AG10803 (cell line): ENCODE measurements at regions not wholly inside any gene's neighbourhood (a gene's known extent, or its start where the extent isn't known, plus 50 kb on each side); places are given as distances from the start of the nearest gene placed in this dataset.

Experiments
- DNase-seq: peaks from one replicate; pipeline ENCODE4 v3.0.0; 2010; ENCODE audit warnings: low read depth
- H3K4me3 ChIP-seq: 2 replicates; pipeline ENCODE4 v1.5.1; 2011; ENCODE audit warnings: mild to moderate bottlenecking, low read length, control low read depth
- TF ChIP-seq, protein P1 (sequence below): conservative IDR thresholded peaks from 2 replicates; pipeline ENCODE4 v1.5.1; 2011; ENCODE audit warnings: mild to moderate bottlenecking, low read length, control low read depth, inconsistent platforms

DNA sequence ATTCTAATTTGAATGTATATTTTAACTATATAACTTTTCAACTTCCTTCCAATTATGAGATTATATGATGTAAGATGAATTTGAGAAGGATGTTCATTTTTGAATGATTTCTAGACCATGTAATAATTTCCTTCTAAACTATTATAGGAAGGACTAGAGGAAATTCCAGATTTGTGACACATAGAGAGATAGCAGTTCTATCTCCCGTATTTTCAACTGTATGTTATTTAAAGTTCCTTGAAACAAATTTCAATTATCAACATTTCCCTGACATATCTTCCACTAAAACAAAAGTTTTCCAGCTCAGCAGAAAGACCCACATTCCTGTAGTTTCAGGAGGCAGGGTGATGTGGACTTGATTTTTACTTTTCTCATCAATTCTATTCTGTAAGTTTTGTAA, 396.7 kb upstream of the C1orf87 start:
- H3K4me3 ChIP-seq = no peak overlapping the region
- TF ChIP-seq, protein P1, sequence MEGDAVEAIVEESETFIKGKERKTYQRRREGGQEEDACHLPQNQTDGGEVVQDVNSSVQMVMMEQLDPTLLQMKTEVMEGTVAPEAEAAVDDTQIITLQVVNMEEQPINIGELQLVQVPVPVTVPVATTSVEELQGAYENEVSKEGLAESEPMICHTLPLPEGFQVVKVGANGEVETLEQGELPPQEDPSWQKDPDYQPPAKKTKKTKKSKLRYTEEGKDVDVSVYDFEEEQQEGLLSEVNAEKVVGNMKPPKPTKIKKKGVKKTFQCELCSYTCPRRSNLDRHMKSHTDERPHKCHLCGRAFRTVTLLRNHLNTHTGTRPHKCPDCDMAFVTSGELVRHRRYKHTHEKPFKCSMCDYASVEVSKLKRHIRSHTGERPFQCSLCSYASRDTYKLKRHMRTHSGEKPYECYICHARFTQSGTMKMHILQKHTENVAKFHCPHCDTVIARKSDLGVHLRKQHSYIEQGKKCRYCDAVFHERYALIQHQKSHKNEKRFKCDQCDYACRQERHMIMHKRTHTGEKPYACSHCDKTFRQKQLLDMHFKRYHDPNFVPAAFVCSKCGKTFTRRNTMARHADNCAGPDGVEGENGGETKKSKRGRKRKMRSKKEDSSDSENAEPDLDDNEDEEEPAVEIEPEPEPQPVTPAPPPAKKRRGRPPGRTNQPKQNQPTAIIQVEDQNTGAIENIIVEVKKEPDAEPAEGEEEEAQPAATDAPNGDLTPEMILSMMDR = no peak
- no peak for DNase-seq

DNA sequence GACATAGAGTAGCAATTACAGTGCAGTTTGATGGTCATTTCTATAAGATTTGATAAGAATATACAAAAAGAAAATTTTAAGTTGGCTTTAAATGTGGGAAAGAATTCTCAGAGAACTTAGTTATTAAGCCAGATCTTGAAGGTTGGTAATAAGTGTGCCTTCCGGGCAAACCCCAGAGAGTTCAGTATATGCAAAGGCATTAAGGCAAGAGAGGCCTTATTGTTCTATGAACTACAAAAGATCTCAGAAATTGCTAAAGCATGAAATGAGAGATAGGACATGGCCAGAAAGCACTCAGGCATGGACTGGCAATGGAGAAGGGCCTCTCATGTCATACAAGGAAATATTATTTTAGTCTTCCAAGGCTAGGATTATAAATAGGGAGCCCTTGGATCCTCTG, 390.2 kb upstream of the C1orf87 start:
- TF ChIP-seq, protein P1 = no peak
- H3K4me3 ChIP-seq = no peak overlapping the region
- no peak for DNase-seq

GRCh38 chr1:60463146-60463545, 389.6 kb upstream of the C1orf87 start:
- no peak overlapping the region for H3K4me3 ChIP-seq
- TF ChIP-seq, protein P1 = no peak
- no peak for DNase-seq

DNA sequence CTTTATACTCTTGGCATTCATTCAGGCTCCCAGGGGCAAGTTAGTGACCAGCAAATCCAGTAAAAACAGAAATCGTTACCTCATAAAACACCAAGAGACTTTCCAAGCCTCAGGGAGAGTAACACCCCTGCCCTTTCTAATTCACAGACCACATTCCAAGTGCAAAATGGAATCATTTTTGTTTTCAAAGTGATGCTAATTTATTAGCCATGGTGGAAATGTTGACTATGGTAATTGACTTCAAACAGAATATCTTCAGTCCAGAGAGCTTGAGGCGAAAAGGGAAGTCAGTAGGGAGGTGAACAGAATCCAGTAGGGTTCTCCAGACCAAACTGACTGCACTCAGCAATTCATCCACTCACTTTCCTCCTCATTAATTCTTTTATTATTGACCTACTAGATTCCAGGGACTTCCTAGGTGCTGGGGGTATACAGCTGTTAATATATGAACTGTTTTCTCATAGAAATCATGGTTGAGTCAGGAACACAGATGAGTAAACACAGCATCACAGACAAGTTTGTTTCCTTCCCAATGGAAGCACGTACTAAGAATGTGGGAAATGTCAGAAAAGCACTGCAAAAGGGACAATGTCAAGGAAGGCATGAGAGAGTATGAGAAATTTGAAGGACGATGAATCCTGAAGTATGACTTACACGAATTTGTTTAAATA, 388.5 kb upstream of the C1orf87 start:
- TF ChIP-seq, protein P1 = no peak
- no peak overlapping the region for H3K4me3 ChIP-seq
- no peak for DNase-seq

DNA sequence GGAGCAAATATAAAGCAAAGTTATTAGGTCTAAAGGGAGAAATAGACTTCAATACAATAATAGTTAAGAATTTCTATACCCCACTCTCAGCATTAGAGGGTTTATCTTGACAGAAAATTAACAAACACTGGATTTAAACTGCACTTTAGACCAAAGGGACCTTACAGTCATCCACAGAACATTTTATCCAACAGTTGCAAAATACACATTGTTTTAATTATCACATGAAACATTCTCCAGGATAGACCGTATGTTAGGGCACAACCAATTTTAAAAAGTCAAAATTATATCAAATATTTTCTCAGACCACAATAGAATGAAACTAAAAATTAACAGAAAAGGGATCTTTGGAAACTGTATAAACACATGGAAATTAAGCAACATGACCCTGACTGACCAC, 384.5 kb upstream of the C1orf87 start:
- TF ChIP-seq, protein P1 = no peak
- DNase-seq = no peak

DNA sequence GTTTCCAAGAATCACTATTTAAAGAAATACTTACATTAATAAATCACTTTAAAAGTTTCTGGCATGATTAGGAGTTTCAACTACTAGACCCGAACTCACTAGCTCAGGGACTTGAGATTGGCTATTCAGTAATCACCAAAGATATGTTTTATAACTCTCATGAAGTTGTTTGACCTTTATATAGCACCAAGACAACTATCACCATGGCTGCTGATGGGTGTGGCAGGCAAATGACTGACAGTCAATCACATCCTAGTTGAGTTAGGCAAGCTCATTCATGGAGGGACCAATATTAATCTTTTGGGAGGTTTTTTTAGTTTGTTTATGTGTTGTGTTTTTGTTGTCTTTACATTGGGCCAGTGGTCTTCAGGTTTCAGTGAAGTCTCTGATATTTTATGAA, 376.3 kb upstream of the C1orf87 start:
- TF ChIP-seq, protein P1 = no peak
- H3K4me3 ChIP-seq = no peak overlapping the region
- DNase-seq = no peak

More for the DNA sequence above, 384.5 kb upstream of the C1orf87 start:
- H3K4me3 ChIP-seq = no peak overlapping the region

DNA sequence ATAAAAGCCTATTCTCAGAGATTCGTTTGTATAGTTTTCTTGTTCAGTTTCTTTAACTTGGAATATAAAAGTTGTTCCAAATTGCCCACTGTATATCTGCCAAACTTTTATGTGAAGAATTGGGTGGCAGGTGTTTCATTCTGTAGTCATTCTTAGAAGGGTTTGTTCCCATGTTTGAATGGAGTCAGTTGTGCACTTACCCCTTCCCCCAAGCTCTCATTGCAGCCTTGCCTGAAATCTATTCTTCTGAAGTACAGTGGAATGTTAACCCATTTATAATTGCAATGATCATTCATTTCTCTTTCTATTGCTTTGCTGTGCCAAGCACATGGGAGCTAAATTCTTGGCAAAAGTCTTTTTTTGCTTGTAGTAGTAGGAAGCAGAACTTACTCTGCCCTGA, 375.3 kb upstream of the C1orf87 start:
- TF ChIP-seq, protein P1 = no peak
- H3K4me3 ChIP-seq = no peak overlapping the region
- no peak for DNase-seq
